ENCODE measurements at regions not wholly inside any gene's neighbourhood (a gene's known extent, or its start where the extent isn't known, plus 50 kb on each side); places are given as distances from the start of the nearest gene placed in this dataset.

GRCh38 chr18:40915724-40916123, 1039.3 kb upstream of the PIK3C3 start:
- DNase-seq (ENCODE audit: low spot score) (no peak), FAIRE-seq (no peak)

- no peak for FAIRE-seq
Observed at GRCh38 chr18:40911582-40912254, 1043.3 kb upstream of the PIK3C3 start.

GRCh38 chr18:40911041-40911440, 1044.0 kb upstream of the PIK3C3 start:
- FAIRE-seq (no peak), DNase-seq (ENCODE audit: low spot score) (no peak)

More at GRCh38 chr18:40911582-40912254, 1043.3 kb upstream of the PIK3C3 start:
- no peak for DNase-seq (ENCODE audit: low spot score)

- FAIRE-seq (no peak), DNase-seq (ENCODE audit: low spot score) (no peak)
Observed at GRCh38 chr18:40907842-40908241, 1047.2 kb upstream of the PIK3C3 start.

GRCh38 chr18:40904295-40904694, 1050.7 kb upstream of the PIK3C3 start:
- no peak for DNase-seq (ENCODE audit: low spot score)
- no peak for FAIRE-seq

GRCh38 chr18:40902436-40902835, 1052.6 kb upstream of the PIK3C3 start:
- FAIRE-seq (no peak), DNase-seq (ENCODE audit: low spot score) (no peak)

GRCh38 chr18:40897884-40898283, 1057.2 kb upstream of the PIK3C3 start:
- DNase-seq (ENCODE audit: low spot score) (no peak), FAIRE-seq (no peak)

GRCh38 chr18:40883271-40883670, 1071.8 kb upstream of the PIK3C3 start:
- DNase-seq (ENCODE audit: low spot score) (no peak), FAIRE-seq (no peak)

GRCh38 chr18:40882468-40882867, 1072.6 kb upstream of the PIK3C3 start:
- no peak for DNase-seq (ENCODE audit: low spot score)
- no peak for FAIRE-seq

- FAIRE-seq, result no peak
Observed at GRCh38 chr18:40878371-40878770, 1076.7 kb upstream of the PIK3C3 start.

GRCh38 chr18:40877096-40877495, 1077.9 kb upstream of the PIK3C3 start:
- FAIRE-seq (no peak), DNase-seq (ENCODE audit: low spot score) (peak; percentile 1)

More at GRCh38 chr18:40878371-40878770, 1076.7 kb upstream of the PIK3C3 start:
- DNase-seq (ENCODE audit: low spot score), result no peak

GRCh38 chr18:40875101-40875615, 1079.9 kb upstream of the PIK3C3 start:
- no peak for DNase-seq (ENCODE audit: low spot score)
- no peak for FAIRE-seq

GRCh38 chr18:40874233-40874632, 1080.8 kb upstream of the PIK3C3 start:
- FAIRE-seq (no peak), DNase-seq (ENCODE audit: low spot score) (no peak)

GRCh38 chr18:40868110-40868858, 1086.8 kb upstream of the PIK3C3 start:
- FAIRE-seq, result no peak

GRCh38 chr18:40867459-40867858, 1087.6 kb upstream of the PIK3C3 start:
- FAIRE-seq, result no peak
- no peak for DNase-seq (ENCODE audit: low spot score)

More at GRCh38 chr18:40868110-40868858, 1086.8 kb upstream of the PIK3C3 start:
- peak; percentile 11 for DNase-seq (ENCODE audit: low spot score)

GRCh38 chr18:40866968-40867367, 1088.1 kb upstream of the PIK3C3 start:
- DNase-seq (ENCODE audit: low spot score), result no peak

GRCh38 chr18:40866013-40866645, 1088.9 kb upstream of the PIK3C3 start:
- DNase-seq (ENCODE audit: low spot score), result no peak
- FAIRE-seq, result no peak

More at GRCh38 chr18:40866968-40867367, 1088.1 kb upstream of the PIK3C3 start:
- no peak for FAIRE-seq

GRCh38 chr18:40864846-40865245, 1090.2 kb upstream of the PIK3C3 start:
- DNase-seq (ENCODE audit: low spot score) (no peak), FAIRE-seq (no peak)

GRCh38 chr18:40863801-40864200, 1091.2 kb upstream of the PIK3C3 start:
- FAIRE-seq, result no peak
- no peak for DNase-seq (ENCODE audit: low spot score)

- DNase-seq (ENCODE audit: low spot score), result no peak
- FAIRE-seq, result no peak
Observed at GRCh38 chr18:40860189-40860588, 1094.8 kb upstream of the PIK3C3 start.

GRCh38 chr18:40855661-40856060, 1099.4 kb upstream of the PIK3C3 start:
- FAIRE-seq (no peak), DNase-seq (ENCODE audit: low spot score) (no peak)

GRCh38 chr18:40852406-40852805, 1102.6 kb upstream of the PIK3C3 start:
- FAIRE-seq (no peak), DNase-seq (ENCODE audit: low spot score) (no peak)
